Pons (tissue), 1 donor: ENCODE measurements at regions not wholly inside any gene's neighbourhood (a gene's known extent, or its start where the extent isn't known, plus 50 kb on each side); places are given as distances from the start of the nearest gene placed in this dataset.
A peak's percentile ranks its signal among the peaks of the same experiment; 100 is the strongest.
"Not testable (repeated sequence)": the region's sequence is repeated elsewhere in the genome, so short reads cannot be mapped to it uniquely, and the experiment has no call there.

Experiments used
- DNase-seq: peaks from one replicate; pipeline ENCODE4 v3.0.0-alpha.2; 2016; ENCODE audit warnings: low spot score

GRCh38 chr5:163696579-163696887, 191.1 kb downstream of the MAT2B start:
- no peak for DNase-seq

- DNase-seq: no peak
These were observed 200.8 kb downstream of the MAT2B start for GRCh38 chr5:163706053-163706771.

GRCh38 chr5:163712011-163712410, 206.6 kb downstream of the MAT2B start:
- DNase-seq: no peak

- no peak for DNase-seq
These were observed 212.9 kb downstream of the MAT2B start for GRCh38 chr5:163718272-163718671.

- no peak for DNase-seq
These were observed 218.9 kb downstream of the MAT2B start for GRCh38 chr5:163724305-163724704.

GRCh38 chr5:163727028-163727427, 221.6 kb downstream of the MAT2B start:
- DNase-seq: peak; percentile 71

- DNase-seq: no peak
These were observed 224.9 kb downstream of the MAT2B start for GRCh38 chr5:163730206-163730756.

- DNase-seq: no peak
These were observed 225.8 kb downstream of the MAT2B start for GRCh38 chr5:163731256-163731655.

GRCh38 chr5:163735069-163735468, 229.7 kb downstream of the MAT2B start:
- DNase-seq: no peak

- no peak for DNase-seq
These were observed 242.2 kb downstream of the MAT2B start for GRCh38 chr5:163747586-163747985.

- no peak for DNase-seq
These were observed 243.5 kb downstream of the MAT2B start for GRCh38 chr5:163748934-163749333.

- DNase-seq: not testable (repeated sequence)
These were observed 245.0 kb downstream of the MAT2B start for GRCh38 chr5:163750415-163750814.

GRCh38 chr5:163755505-163755904, 250.1 kb downstream of the MAT2B start:
- no peak for DNase-seq

- DNase-seq: no peak
These were observed 250.8 kb downstream of the MAT2B start for GRCh38 chr5:163756170-163756569.

- no peak for DNase-seq
These were observed 251.9 kb downstream of the MAT2B start for GRCh38 chr5:163757344-163757743.

GRCh38 chr5:163758283-163758711, 252.9 kb downstream of the MAT2B start:
- peak; percentile 22 for DNase-seq

GRCh38 chr5:163759000-163759704, 253.7 kb downstream of the MAT2B start:
- no peak for DNase-seq

GRCh38 chr5:163760498-163760897, 255.1 kb downstream of the MAT2B start:
- DNase-seq: no peak

- DNase-seq: no peak
These were observed 261.7 kb downstream of the MAT2B start for GRCh38 chr5:163766936-163767670.

GRCh38 chr5:163770625-163771024, 265.2 kb downstream of the MAT2B start:
- no peak for DNase-seq

GRCh38 chr5:163772241-163772640, 266.8 kb downstream of the MAT2B start:
- no peak for DNase-seq

- no peak for DNase-seq
These were observed 267.2 kb downstream of the MAT2B start for GRCh38 chr5:163772644-163773043.

- no peak for DNase-seq
These were observed 267.8 kb downstream of the MAT2B start for GRCh38 chr5:163773226-163773625.
